ENCODE measurements at regions not wholly inside any gene's neighbourhood (a gene's known extent, or its start where the extent isn't known, plus 50 kb on each side); places are given as distances from the start of the nearest gene placed in this dataset.
"Not testable (repeated sequence)": the region's sequence is repeated elsewhere in the genome, so short reads cannot be mapped to it uniquely, and the experiment has no call there.

DNA sequence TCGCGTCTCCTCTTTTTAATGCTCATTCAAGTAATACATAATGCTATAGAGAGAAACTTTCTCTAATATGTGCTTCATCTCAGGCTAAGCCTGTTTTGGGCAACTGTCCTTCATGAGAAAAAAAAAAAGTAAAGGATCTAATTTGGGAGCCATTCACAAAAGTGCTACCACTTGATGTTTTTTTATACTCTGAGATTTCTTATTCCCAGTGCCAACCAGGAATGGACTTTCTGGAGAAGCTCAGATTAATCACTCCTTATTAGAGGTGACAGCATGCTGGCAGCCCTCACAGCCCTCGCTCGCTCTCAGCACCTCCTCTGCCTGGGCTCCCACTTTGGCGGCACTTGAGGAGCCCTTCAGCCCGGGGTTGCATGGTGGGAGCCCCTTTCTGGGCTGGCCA lies 51.9 kb upstream of the CLEC6A start:
- TF ChIP-seq, protein P1, sequence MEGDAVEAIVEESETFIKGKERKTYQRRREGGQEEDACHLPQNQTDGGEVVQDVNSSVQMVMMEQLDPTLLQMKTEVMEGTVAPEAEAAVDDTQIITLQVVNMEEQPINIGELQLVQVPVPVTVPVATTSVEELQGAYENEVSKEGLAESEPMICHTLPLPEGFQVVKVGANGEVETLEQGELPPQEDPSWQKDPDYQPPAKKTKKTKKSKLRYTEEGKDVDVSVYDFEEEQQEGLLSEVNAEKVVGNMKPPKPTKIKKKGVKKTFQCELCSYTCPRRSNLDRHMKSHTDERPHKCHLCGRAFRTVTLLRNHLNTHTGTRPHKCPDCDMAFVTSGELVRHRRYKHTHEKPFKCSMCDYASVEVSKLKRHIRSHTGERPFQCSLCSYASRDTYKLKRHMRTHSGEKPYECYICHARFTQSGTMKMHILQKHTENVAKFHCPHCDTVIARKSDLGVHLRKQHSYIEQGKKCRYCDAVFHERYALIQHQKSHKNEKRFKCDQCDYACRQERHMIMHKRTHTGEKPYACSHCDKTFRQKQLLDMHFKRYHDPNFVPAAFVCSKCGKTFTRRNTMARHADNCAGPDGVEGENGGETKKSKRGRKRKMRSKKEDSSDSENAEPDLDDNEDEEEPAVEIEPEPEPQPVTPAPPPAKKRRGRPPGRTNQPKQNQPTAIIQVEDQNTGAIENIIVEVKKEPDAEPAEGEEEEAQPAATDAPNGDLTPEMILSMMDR (conservative IDR thresholded peaks at IDR 0.05; ENCODE audit: low read length) = not testable (repeated sequence)
- TF ChIP-seq EZH2phosphoT487 (IDR thresholded peaks at IDR 0.05; ENCODE audit: borderline replicate concordance) = not testable (repeated sequence)

Measured in Loucy (cell line).